Chondrocyte (in vitro differentiated cells): ENCODE measurements at regions not wholly inside any gene's neighbourhood (a gene's known extent, or its start where the extent isn't known, plus 50 kb on each side); places are given as distances from the start of the nearest gene placed in this dataset.
"Not testable (repeated sequence)": the region's sequence is repeated elsewhere in the genome, so short reads cannot be mapped to it uniquely, and the experiment has no call there.

Experiments
- DNase-seq: peaks from one replicate; pipeline ENCODE4 v3.0.0; 2021; ENCODE audit warnings: mixed read lengths, low spot score
- H3K27ac Mint-ChIP-seq: one replicate; pipeline ENCODE4 v1.8.0; 2021; ENCODE audit warnings: mild to moderate bottlenecking, moderate library complexity, mixed read lengths; ENCODE audit not compliant: unreplicated experiment
- H3K27me3 Mint-ChIP-seq: 2 replicates; pipeline ENCODE4 v1.8.0; 2021; ENCODE audit warnings: low read depth, mixed read lengths
- H3K36me3 Mint-ChIP-seq: 2 replicates; pipeline ENCODE4 v1.8.0; 2021; ENCODE audit warnings: low read depth, mixed read lengths
- H3K4me1 Mint-ChIP-seq: 2 replicates; pipeline ENCODE4 v1.8.0; 2021; ENCODE audit warnings: low read depth, mild to moderate bottlenecking, mixed read lengths
- H3K4me3 Mint-ChIP-seq: one replicate; pipeline ENCODE4 v1.8.0; 2021; ENCODE audit warnings: mild to moderate bottlenecking, moderate library complexity, mixed read lengths; ENCODE audit not compliant: unreplicated experiment
- H3K9me3 Mint-ChIP-seq: 2 replicates; pipeline ENCODE4 v1.8.0; 2021; ENCODE audit warnings: low read depth, mixed read lengths
- TF ChIP-seq, protein P1 (sequence below): fragments of 200-600 bp; sonication (generic); IDR thresholded peaks from 2 replicates; pipeline ENCODE4 v1.5.0; 2021; ENCODE audit warnings: antibody characterized with exemption, mild to moderate bottlenecking, moderate library complexity

DNA sequence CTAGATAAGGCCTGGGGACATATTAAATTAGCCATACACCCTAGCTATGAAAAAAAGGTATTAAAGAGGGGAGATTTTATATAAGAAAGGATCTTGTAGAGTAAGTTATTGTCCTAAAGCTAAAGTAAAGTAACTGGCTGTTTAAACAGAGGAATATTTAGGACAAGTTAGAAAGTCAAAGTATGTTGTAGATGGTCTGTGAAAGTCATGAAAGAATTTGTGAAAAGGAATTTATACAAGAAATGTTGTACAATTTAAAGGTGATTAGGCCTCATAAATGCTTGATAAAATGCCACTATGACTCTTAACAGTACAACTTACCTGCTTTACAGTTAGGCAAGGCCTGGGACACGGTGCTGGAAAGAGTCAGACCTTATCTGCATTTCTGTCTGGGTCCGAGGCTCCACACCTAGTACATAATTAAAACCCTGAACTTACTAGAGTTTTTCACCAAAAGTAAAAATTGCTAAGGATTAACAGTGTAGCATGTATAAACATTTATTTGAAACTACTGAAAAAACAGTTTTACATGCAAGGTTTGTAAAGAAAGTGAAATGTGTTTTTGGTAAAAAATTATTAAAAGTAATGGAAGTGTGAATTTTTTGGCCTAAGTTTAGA, 445.3 kb upstream of the TOM1L1 start:
- no peaks in the 10 kb centered on the region for H3K36me3 Mint-ChIP-seq
- TF ChIP-seq, protein P1, sequence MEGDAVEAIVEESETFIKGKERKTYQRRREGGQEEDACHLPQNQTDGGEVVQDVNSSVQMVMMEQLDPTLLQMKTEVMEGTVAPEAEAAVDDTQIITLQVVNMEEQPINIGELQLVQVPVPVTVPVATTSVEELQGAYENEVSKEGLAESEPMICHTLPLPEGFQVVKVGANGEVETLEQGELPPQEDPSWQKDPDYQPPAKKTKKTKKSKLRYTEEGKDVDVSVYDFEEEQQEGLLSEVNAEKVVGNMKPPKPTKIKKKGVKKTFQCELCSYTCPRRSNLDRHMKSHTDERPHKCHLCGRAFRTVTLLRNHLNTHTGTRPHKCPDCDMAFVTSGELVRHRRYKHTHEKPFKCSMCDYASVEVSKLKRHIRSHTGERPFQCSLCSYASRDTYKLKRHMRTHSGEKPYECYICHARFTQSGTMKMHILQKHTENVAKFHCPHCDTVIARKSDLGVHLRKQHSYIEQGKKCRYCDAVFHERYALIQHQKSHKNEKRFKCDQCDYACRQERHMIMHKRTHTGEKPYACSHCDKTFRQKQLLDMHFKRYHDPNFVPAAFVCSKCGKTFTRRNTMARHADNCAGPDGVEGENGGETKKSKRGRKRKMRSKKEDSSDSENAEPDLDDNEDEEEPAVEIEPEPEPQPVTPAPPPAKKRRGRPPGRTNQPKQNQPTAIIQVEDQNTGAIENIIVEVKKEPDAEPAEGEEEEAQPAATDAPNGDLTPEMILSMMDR = no peak
- no peaks in the 10 kb centered on the region for H3K27me3 Mint-ChIP-seq
- H3K4me1 Mint-ChIP-seq = no peaks in the 10 kb centered on the region
- no peak for DNase-seq
- H3K9me3 Mint-ChIP-seq = peaks cover 55% of the 10 kb centered on the region
- no peak overlapping the region for H3K27ac Mint-ChIP-seq
- H3K4me3 Mint-ChIP-seq = no peak overlapping the region

DNA sequence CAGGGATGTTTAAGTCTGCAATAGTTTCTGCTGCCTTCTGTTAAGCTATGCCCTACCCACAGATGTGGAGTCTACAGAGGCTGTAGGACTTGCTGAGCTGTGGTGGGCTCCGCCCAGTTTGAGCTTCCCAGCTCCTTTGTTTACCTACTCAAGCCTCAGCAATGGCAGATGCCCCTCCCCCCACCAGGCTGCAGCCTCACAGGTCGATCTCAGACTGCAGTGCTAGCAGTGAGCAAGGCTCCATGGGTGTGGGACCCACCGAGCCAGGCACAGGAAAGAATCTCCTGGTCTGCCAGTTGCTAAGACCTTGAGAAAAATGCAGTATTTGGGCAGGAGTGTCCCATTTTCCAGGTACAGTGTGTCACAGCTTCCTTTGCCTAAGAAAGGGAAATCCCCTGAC, 435.2 kb upstream of the TOM1L1 start:
- H3K27me3 Mint-ChIP-seq, H3K27ac Mint-ChIP-seq, DNase-seq, H3K4me3 Mint-ChIP-seq, H3K36me3 Mint-ChIP-seq, H3K4me1 Mint-ChIP-seq: not testable (repeated sequence)
- peaks cover 27% of the 10 kb centered on the region for H3K9me3 Mint-ChIP-seq

DNA sequence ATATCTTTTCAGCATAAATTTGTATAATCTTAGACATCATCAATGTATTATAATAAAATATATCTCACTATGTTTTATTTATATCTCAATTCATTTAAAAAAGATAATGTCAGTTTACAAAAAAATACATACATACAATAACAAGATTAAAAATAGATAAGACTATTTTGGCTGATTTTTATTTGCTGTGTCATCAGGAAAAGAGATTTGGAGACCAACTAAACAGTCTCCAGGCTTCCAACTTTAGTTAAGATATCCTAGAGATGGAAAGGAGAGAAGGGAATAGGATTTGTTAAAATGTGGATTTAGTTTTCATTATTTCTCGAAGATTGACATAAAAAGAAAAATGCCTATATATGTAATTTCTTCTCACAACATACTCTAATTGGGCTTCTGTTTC, 433.8 kb upstream of the TOM1L1 start:
- no peaks in the 10 kb centered on the region for H3K36me3 Mint-ChIP-seq
- H3K27me3 Mint-ChIP-seq = no peaks in the 10 kb centered on the region
- H3K9me3 Mint-ChIP-seq = peaks cover 30% of the 10 kb centered on the region
- no peak overlapping the region for H3K27ac Mint-ChIP-seq
- H3K4me1 Mint-ChIP-seq = no peaks in the 10 kb centered on the region
- no peak for DNase-seq
- TF ChIP-seq, protein P1 = no peak
- H3K4me3 Mint-ChIP-seq = no peak overlapping the region

DNA sequence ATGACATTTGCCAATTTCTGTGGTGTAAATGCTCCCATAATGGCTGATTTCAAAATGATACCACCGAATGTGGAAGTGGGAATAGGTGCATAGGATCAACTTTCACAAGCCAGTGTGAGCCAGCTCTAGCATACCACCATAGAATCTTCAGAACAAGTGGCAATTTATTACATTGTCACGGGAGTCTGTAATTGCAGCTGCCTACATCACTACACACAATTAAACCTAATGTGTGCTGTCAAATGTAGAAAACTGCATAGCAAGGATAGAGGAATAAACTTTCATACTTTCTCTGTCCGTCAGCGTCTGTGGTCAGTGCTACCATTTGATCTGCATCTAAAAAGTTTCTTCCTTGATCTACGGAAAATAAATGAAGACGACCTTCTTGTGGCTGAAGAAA, 417.8 kb upstream of the TOM1L1 start:
- Mint-ChIP-seq H3K9me3 (peaks cover 10% of the 10 kb centered on the region), H3K27ac (no peak overlapping the region), H3K27me3 (no peaks in the 10 kb centered on the region), H3K4me3 (no peak overlapping the region), H3K36me3 (no peaks in the 10 kb centered on the region), H3K4me1 (no peaks in the 10 kb centered on the region)
- TF ChIP-seq, protein P1 = no peak
- no peak for DNase-seq

DNA sequence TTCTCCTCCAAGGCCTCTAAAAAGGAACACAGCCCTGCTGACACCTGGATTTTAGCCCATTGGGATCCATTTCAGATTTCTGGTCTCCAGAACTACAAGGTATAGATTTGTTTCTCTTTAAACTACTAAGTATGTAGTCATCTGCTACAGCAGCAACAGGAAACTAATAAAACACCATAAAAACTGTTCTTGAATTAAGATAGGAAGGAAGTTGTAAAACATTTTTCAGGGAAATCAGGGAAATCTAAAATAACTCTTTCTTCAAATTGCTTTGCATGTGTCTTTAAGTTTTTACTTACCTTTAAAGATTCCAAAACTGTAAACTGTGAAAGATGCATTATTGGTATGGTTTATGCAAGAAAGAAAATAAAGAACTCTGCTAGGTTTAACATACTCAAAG, 407.0 kb upstream of the TOM1L1 start:
- H3K4me1 Mint-ChIP-seq = no peaks in the 10 kb centered on the region
- H3K27me3 Mint-ChIP-seq = no peaks in the 10 kb centered on the region
- no peak for DNase-seq
- H3K9me3 Mint-ChIP-seq = no peaks in the 10 kb centered on the region
- TF ChIP-seq, protein P1 = no peak
- H3K4me3 Mint-ChIP-seq = no peak overlapping the region
- no peak overlapping the region for H3K27ac Mint-ChIP-seq
- H3K36me3 Mint-ChIP-seq = no peaks in the 10 kb centered on the region
